ENCODE measurements at regions not wholly inside any gene's neighbourhood (a gene's known extent, or its start where the extent isn't known, plus 50 kb on each side); places are given as distances from the start of the nearest gene placed in this dataset.

GRCh38 chr15:69505956-69506556 lies 53.4 kb downstream of the RPLP1 start:
- DNase-seq (ENCODE audit: low spot score): no peak

- no peak for DNase-seq (ENCODE audit: low spot score)
Observed at GRCh38 chr15:69508659-69509058, 56.0 kb downstream of the RPLP1 start.

GRCh38 chr15:69509131-69509530 lies 56.5 kb downstream of the RPLP1 start:
- no peak for DNase-seq (ENCODE audit: low spot score)

- DNase-seq (ENCODE audit: low spot score): no peak
Observed at GRCh38 chr15:69510556-69510955, 57.9 kb downstream of the RPLP1 start.

- DNase-seq (ENCODE audit: low spot score): no peak
Observed at GRCh38 chr15:69511015-69511414, 58.4 kb downstream of the RPLP1 start.

GRCh38 chr15:69511716-69512340 lies 59.2 kb downstream of the RPLP1 start:
- no peak for DNase-seq (ENCODE audit: low spot score)

GRCh38 chr15:69513450-69513960 lies 60.9 kb downstream of the RPLP1 start:
- no peak for DNase-seq (ENCODE audit: low spot score)

- DNase-seq (ENCODE audit: low spot score): no peak
Observed at GRCh38 chr15:69513986-69514385, 61.4 kb downstream of the RPLP1 start.

GRCh38 chr15:69515508-69515907 lies 62.9 kb downstream of the RPLP1 start:
- no peak for DNase-seq (ENCODE audit: low spot score)

GRCh38 chr15:69515926-69516325 lies 63.3 kb downstream of the RPLP1 start:
- DNase-seq (ENCODE audit: low spot score): no peak

GRCh38 chr15:69517052-69517451 lies 64.4 kb downstream of the RPLP1 start:
- DNase-seq (ENCODE audit: low spot score): no peak

GRCh38 chr15:69518806-69519205 lies 66.2 kb downstream of the RPLP1 start:
- DNase-seq (ENCODE audit: low spot score): no peak

GRCh38 chr15:69520067-69520466 lies 67.4 kb downstream of the RPLP1 start:
- no peak for DNase-seq (ENCODE audit: low spot score)

- no peak for DNase-seq (ENCODE audit: low spot score)
Observed at GRCh38 chr15:69522361-69522760, 69.7 kb downstream of the RPLP1 start.

GRCh38 chr15:69523010-69524001 lies 70.7 kb downstream of the RPLP1 start:
- DNase-seq (ENCODE audit: low spot score): peak; percentile 73

- DNase-seq (ENCODE audit: low spot score): peak; percentile 50
Observed at GRCh38 chr15:69524296-69524695, 71.7 kb downstream of the RPLP1 start.

- DNase-seq (ENCODE audit: low spot score): no peak
Observed at GRCh38 chr15:69524814-69525213, 72.2 kb downstream of the RPLP1 start.

GRCh38 chr15:69525543-69525942 lies 72.9 kb downstream of the RPLP1 start:
- no peak for DNase-seq (ENCODE audit: low spot score)

GRCh38 chr15:69526081-69527061 lies 73.8 kb downstream of the RPLP1 start:
- DNase-seq (ENCODE audit: low spot score): no peak

GRCh38 chr15:69529141-69529540 lies 76.5 kb downstream of the RPLP1 start:
- no peak for DNase-seq (ENCODE audit: low spot score)

GRCh38 chr15:69529961-69530633 lies 77.5 kb downstream of the RPLP1 start:
- DNase-seq (ENCODE audit: low spot score): no peak

Measured in mucosa of gallbladder (tissue), 1 donor.